GM23248 (cell line): ENCODE measurements at regions not wholly inside any gene's neighbourhood (a gene's known extent, or its start where the extent isn't known, plus 50 kb on each side); places are given as distances from the start of the nearest gene placed in this dataset.

ENCODE experiments used
- DNase-seq: peaks from one replicate; pipeline ENCODE4 v3.0.0-alpha.2; 2015
- H2AFZ ChIP-seq: fragments of 200-600 bp; sonication (generic); 2 replicates; pipeline ENCODE4 v1.6.1; 2016; ENCODE audit warnings: antibody characterized with exemption
- H3F3A ChIP-seq: fragments of 200-600 bp; sonication (generic); 2 replicates; pipeline ENCODE4 v1.6.1; 2016; ENCODE audit warnings: mild to moderate bottlenecking, antibody characterized with exemption, mixed run types; ENCODE audit not compliant: insufficient read depth
- H3K27ac ChIP-seq: fragments of 200-600 bp; sonication (generic); 2 replicates; pipeline ENCODE4 v1.5.1; 2016; ENCODE audit warnings: mild to moderate bottlenecking
- H3K27me3 ChIP-seq: fragments of 200-600 bp; sonication (generic); replicated peaks from 2 replicates; pipeline ENCODE4 v1.6.1; 2016; ENCODE audit warnings: mild to moderate bottlenecking; ENCODE audit not compliant: insufficient read depth
- H3K36me3 ChIP-seq: fragments of 200-600 bp; sonication (generic); 2 replicates; pipeline ENCODE4 v1.6.1; 2016; ENCODE audit warnings: low read depth, mild to moderate bottlenecking
- H3K4me1 ChIP-seq: fragments of 200-600 bp; sonication (generic); 2 replicates; pipeline ENCODE4 v1.6.1; 2016; ENCODE audit warnings: mild to moderate bottlenecking; ENCODE audit not compliant: insufficient read depth
- H3K4me2 ChIP-seq: fragments of 200-600 bp; sonication (generic); one replicate; pipeline ENCODE4 v1.6.1; 2016; ENCODE audit warnings: mild to moderate bottlenecking; ENCODE audit not compliant: unreplicated experiment
- H3K4me3 ChIP-seq: fragments of 200-600 bp; sonication (generic); 2 replicates; pipeline ENCODE4 v1.5.1; 2016; ENCODE audit warnings: mild to moderate bottlenecking
- H3K79me2 ChIP-seq: fragments of 200-600 bp; sonication (generic); 2 replicates; pipeline ENCODE4 v1.6.1; 2016; ENCODE audit warnings: mild to moderate bottlenecking; ENCODE audit not compliant: insufficient read depth
- H3K9ac ChIP-seq: fragments of 200-600 bp; sonication (generic); 2 replicates; pipeline ENCODE4 v1.6.1; 2016; ENCODE audit warnings: mild to moderate bottlenecking
- H3K9me2 ChIP-seq: fragments of 200-600 bp; sonication (generic); 2 replicates; pipeline ENCODE4 v1.6.1; 2016; ENCODE audit warnings: mixed run types, mild to moderate bottlenecking, moderate library complexity; ENCODE audit not compliant: insufficient read depth
- H3K9me3 ChIP-seq: fragments of 200-600 bp; sonication (generic); one replicate; pipeline ENCODE4 v1.6.1; 2017; ENCODE audit warnings: low read depth
- H4K20me1 ChIP-seq: fragments of 200-600 bp; sonication (generic); 2 replicates; pipeline ENCODE4 v1.6.0; 2016; ENCODE audit not compliant: insufficient read depth
- EZH2 ChIP-seq: fragments of 200-600 bp; sonication (generic); IDR thresholded peaks from 2 replicates; pipeline ENCODE4 v1.6.1; 2018; ENCODE audit warnings: antibody characterized with exemption, mild to moderate bottlenecking; ENCODE audit not compliant: insufficient read depth, poor library complexity, severe bottlenecking
- EZH2phosphoT487 ChIP-seq: fragments of 200-600 bp; sonication (generic); IDR thresholded peaks from 2 replicates; pipeline ENCODE4 v1.6.1; 2018; ENCODE audit warnings: antibody characterized with exemption, moderate library complexity, mild to moderate bottlenecking, low read depth; ENCODE audit not compliant: insufficient read depth
- WGBS, 2 experiments: methylation state at CpG; one replicate each; pipeline ENCODE4 v1.1.6; 2015 to 2017; ENCODE audit warnings: low lambda C conversion rate in 2 of 2, low coverage in 1 of 2; ENCODE audit errors: missing lambda C conversion rate in 2 of 2; 5-methylcytosine and 5-hydroxymethylcytosine counted together
- in situ Hi-C: fragments of 300-500 bp; cut with MboI; formaldehyde crosslinking; loops from 2 replicates; pipeline ENCODE4 v1.15.0; 2020

- peak; percentile 70 for DNase-seq
- no peaks in the 10 kb centered on the region for H3F3A ChIP-seq
- TF ChIP-seq EZH2 (no peak), EZH2phosphoT487 (no peak)
Observed at GRCh38 chr13:91133941-91134802, 213.3 kb upstream of the MIR17HG start.

GRCh38 chr13:91134803-91135184, 212.7 kb upstream of the MIR17HG start:
- Histone ChIP-seq H3K4me3 (no peak overlapping the region), H3K27me3 (no peaks in the 10 kb centered on the region), H2AFZ (no peak overlapping the region), H3K4me2 (no peak overlapping the region), H3K9me2 (no peaks in the 10 kb centered on the region), H3K9ac (no peak overlapping the region), H3K27ac (no peak overlapping the region), H3K4me1 (no peaks in the 10 kb centered on the region), H4K20me1 (no peaks in the 10 kb centered on the region), H3F3A (no peaks in the 10 kb centered on the region), H3K79me2 (no peaks in the 10 kb centered on the region), H3K36me3 (no peaks in the 10 kb centered on the region), H3K9me3 (no peaks in the 10 kb centered on the region)
- TF ChIP-seq EZH2 (no peak), EZH2phosphoT487 (no peak)
- WGBS, 2 experiments = 22 to 28% methylated on average over 2 of the region's 2 CpGs
- DNase-seq = no peak
- in situ Hi-C loops = no loop called here

More at GRCh38 chr13:91133941-91134802, 213.3 kb upstream of the MIR17HG start:
- Histone ChIP-seq H3K27me3 (no peaks in the 10 kb centered on the region), H3K9me3 (no peaks in the 10 kb centered on the region), H3K27ac (no peak overlapping the region), H3K9me2 (no peaks in the 10 kb centered on the region), H3K36me3 (no peaks in the 10 kb centered on the region), H2AFZ (no peak overlapping the region), H3K4me3 (no peak overlapping the region), H3K4me2 (no peak overlapping the region), H3K4me1 (no peaks in the 10 kb centered on the region), H3K9ac (no peak overlapping the region), H3K79me2 (no peaks in the 10 kb centered on the region), H4K20me1 (no peaks in the 10 kb centered on the region)
- 21 to 23% methylated on average over 11 of the region's 11 CpGs for WGBS, 2 experiments
- in situ Hi-C loops = no loop called here

GRCh38 chr13:91135376-91135775, 212.1 kb upstream of the MIR17HG start:
- in situ Hi-C loops = no loop called here

DNA sequence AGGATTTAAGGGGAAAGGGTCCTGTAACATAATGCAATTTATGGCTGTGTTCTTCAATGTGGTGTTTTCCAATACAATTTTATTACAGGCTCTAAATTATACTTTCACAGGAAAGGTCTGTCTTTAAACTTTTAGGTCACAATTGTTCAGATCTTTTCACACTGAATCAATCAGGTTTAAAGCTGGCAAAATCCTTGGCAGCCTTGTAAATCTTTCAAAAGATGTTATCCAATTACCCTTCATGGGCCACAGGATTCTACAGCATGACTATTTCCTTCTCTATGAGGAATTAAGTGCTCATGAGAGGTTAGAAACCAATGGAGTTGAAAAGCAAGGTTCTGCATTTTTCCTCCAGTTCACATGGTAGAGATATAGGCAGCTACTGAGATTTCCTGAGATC, 211.5 kb upstream of the MIR17HG start:
- Histone ChIP-seq H3K4me2 (no peak overlapping the region), H3K27me3 (no peaks in the 10 kb centered on the region), H4K20me1 (no peaks in the 10 kb centered on the region), H2AFZ (no peak overlapping the region), H3K79me2 (no peaks in the 10 kb centered on the region), H3K4me3 (no peak overlapping the region), H3K9ac (no peak overlapping the region), H3F3A (no peaks in the 10 kb centered on the region), H3K9me3 (no peaks in the 10 kb centered on the region), H3K4me1 (no peaks in the 10 kb centered on the region), H3K27ac (no peak overlapping the region), H3K9me2 (no peaks in the 10 kb centered on the region), H3K36me3 (no peaks in the 10 kb centered on the region)
- no peak for TF ChIP-seq EZH2
- TF ChIP-seq EZH2phosphoT487 = no peak
- no peak for DNase-seq
- in situ Hi-C loops = no loop called here

More at GRCh38 chr13:91135376-91135775, 212.1 kb upstream of the MIR17HG start:
- no peaks in the 10 kb centered on the region for H4K20me1 ChIP-seq
- H3K9me2 ChIP-seq = no peaks in the 10 kb centered on the region
- no peak overlapping the region for H3K4me3 ChIP-seq
- H2AFZ ChIP-seq = no peak overlapping the region
- TF ChIP-seq EZH2 = no peak
- no peak for TF ChIP-seq EZH2phosphoT487
- no peaks in the 10 kb centered on the region for H3F3A ChIP-seq
- H3K27ac ChIP-seq = no peak overlapping the region
- no peak for DNase-seq
- no peaks in the 10 kb centered on the region for H3K9me3 ChIP-seq
- no peak overlapping the region for H3K9ac ChIP-seq
- no peak overlapping the region for H3K4me2 ChIP-seq
- H3K79me2 ChIP-seq = no peaks in the 10 kb centered on the region
- H3K36me3 ChIP-seq = no peaks in the 10 kb centered on the region
- no peaks in the 10 kb centered on the region for H3K27me3 ChIP-seq
- no peaks in the 10 kb centered on the region for H3K4me1 ChIP-seq

GRCh38 chr13:91136806-91137205, 210.7 kb upstream of the MIR17HG start:
- TF ChIP-seq EZH2phosphoT487 = no peak
- no peak for TF ChIP-seq EZH2
- Histone ChIP-seq H2AFZ (no peak overlapping the region), H3K27me3 (no peaks in the 10 kb centered on the region), H4K20me1 (no peaks in the 10 kb centered on the region), H3K27ac (no peak overlapping the region), H3K9ac (no peak overlapping the region), H3K4me2 (no peak overlapping the region), H3K4me3 (no peak overlapping the region), H3F3A (no peaks in the 10 kb centered on the region), H3K36me3 (no peaks in the 10 kb centered on the region), H3K9me3 (no peaks in the 10 kb centered on the region), H3K9me2 (no peaks in the 10 kb centered on the region), H3K4me1 (no peaks in the 10 kb centered on the region), H3K79me2 (no peaks in the 10 kb centered on the region)
- DNase-seq = no peak
- WGBS, 2 experiments = 36% methylated on average over 2 of the region's 2 CpGs
- in situ Hi-C loops = no loop called here
